B cell (primary cell): ENCODE measurements at regions not wholly inside any gene's neighbourhood (a gene's known extent, or its start where the extent isn't known, plus 50 kb on each side); places are given as distances from the start of the nearest gene placed in this dataset.

ENCODE experiments used
- CTCF ChIP-seq: fragments of 200-600 bp; IDR thresholded peaks from one replicate; pipeline ENCODE4 v1.8.0; 2022; ENCODE audit warnings: antibody characterized with exemption, mild to moderate bottlenecking
- EZH2 ChIP-seq: IDR thresholded peaks from 2 replicates; pipeline ENCODE4 v1.6.1; 2012; ENCODE audit warnings: borderline replicate concordance, low read depth, mild to moderate bottlenecking, moderate library complexity, low read length; ENCODE audit not compliant: insufficient read depth, poor library complexity, severe bottlenecking

GRCh38 chr1:55877437-55878232 lies 662.5 kb upstream of the USP24 start:
- TF ChIP-seq CTCF (no peak), EZH2 (no peak)
